SK-N-SH treated with all-trans-retinoic acid at 6 μM for 48 hours (cell line): ENCODE measurements at regions not wholly inside any gene's neighbourhood (a gene's known extent, or its start where the extent isn't known, plus 50 kb on each side); places are given as distances from the start of the nearest gene placed in this dataset.

Experiments
- BACH2 ChIP-seq: fragments of 250-450 bp; sonication (Bioruptor Pico); IDR thresholded peaks from 2 replicates; pipeline ENCODE4 v1.9.0; 2021; ENCODE audit warnings: mild to moderate bottlenecking, borderline replicate concordance
- ESRRG ChIP-seq: fragments of 250-450 bp; sonication (Bioruptor Pico); IDR thresholded peaks from 2 replicates; pipeline ENCODE4 v1.6.1; 2021; ENCODE audit warnings: mild to moderate bottlenecking
- GLIS3 ChIP-seq: fragments of 250-450 bp; sonication (Bioruptor Pico); IDR thresholded peaks from 2 replicates; pipeline ENCODE4 v1.5.0; 2020; ENCODE audit warnings: mild to moderate bottlenecking, moderate library complexity
- OSR1 ChIP-seq: fragments of 250-450 bp; sonication (Bioruptor Pico); IDR thresholded peaks from 2 replicates; pipeline ENCODE4 v1.8.0; 2022; ENCODE audit warnings: moderate library complexity, mild to moderate bottlenecking, inconsistent platforms
- PATZ1 ChIP-seq: fragments of 250-450 bp; sonication (Bioruptor Pico); IDR thresholded peaks from 2 replicates; pipeline ENCODE4 v1.8.0; 2020; ENCODE audit warnings: mild to moderate bottlenecking, moderate library complexity, borderline replicate concordance
- PPARA ChIP-seq: fragments of 250-450 bp; sonication (Bioruptor Pico); IDR thresholded peaks from 2 replicates; pipeline ENCODE4 v1.5.0; 2020; ENCODE audit warnings: mild to moderate bottlenecking, borderline replicate concordance
- RARB ChIP-seq: fragments of 250-450 bp; sonication (Bioruptor Pico); IDR thresholded peaks from 2 replicates; pipeline ENCODE4 v1.8.0; 2021; ENCODE audit warnings: mild to moderate bottlenecking, moderate library complexity
- ZC3H10 ChIP-seq: fragments of 250-450 bp; sonication (Bioruptor Pico); IDR thresholded peaks from 2 replicates; pipeline ENCODE4 v1.5.1; 2021; ENCODE audit warnings: mild to moderate bottlenecking, moderate library complexity
- ZFP3 ChIP-seq: fragments of 250-450 bp; sonication (Bioruptor Pico); IDR thresholded peaks from 2 replicates; pipeline ENCODE4 v1.5.0; 2020; ENCODE audit warnings: mild to moderate bottlenecking, moderate library complexity
- ZFP30 ChIP-seq: fragments of 450-650 bp; formaldehyde crosslinking; IDR thresholded peaks from 2 replicates; pipeline ENCODE4 v1.5.0; 2022; ENCODE audit warnings: mild to moderate bottlenecking, moderate library complexity
- ZNF565 ChIP-seq: fragments of 450-650 bp; formaldehyde crosslinking; conservative IDR thresholded peaks from 2 replicates; pipeline ENCODE4 v1.5.0; 2020; ENCODE audit warnings: low read depth, mild to moderate bottlenecking, moderate library complexity
- TF ChIP-seq, protein P1 (sequence below): fragments of 250-450 bp; sonication (Bioruptor Pico); IDR thresholded peaks from 2 replicates; pipeline ENCODE4 v1.5.1; 2021; ENCODE audit warnings: mild to moderate bottlenecking, moderate library complexity

GRCh38 chr12:45638386-45638785, 91.1 kb upstream of the ARID2 start:
- no peak for TF ChIP-seq ZC3H10 (CRISPR knock-in tag)
- TF ChIP-seq, protein P1, sequence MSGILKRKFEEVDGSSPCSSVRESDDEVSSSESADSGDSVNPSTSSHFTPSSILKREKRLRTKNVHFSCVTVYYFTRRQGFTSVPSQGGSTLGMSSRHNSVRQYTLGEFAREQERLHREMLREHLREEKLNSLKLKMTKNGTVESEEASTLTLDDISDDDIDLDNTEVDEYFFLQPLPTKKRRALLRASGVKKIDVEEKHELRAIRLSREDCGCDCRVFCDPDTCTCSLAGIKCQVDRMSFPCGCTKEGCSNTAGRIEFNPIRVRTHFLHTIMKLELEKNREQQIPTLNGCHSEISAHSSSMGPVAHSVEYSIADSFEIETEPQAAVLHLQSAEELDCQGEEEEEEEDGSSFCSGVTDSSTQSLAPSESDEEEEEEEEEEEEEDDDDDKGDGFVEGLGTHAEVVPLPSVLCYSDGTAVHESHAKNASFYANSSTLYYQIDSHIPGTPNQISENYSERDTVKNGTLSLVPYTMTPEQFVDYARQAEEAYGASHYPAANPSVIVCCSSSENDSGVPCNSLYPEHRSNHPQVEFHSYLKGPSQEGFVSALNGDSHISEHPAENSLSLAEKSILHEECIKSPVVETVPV = no peak
- TF ChIP-seq ZFP3 (CRISPR knock-in tag) = no peak
- no peak for TF ChIP-seq ZFP30 (CRISPR knock-in tag)
- no peak for TF ChIP-seq ESRRG (CRISPR knock-in tag)
- no peak for TF ChIP-seq BACH2
- no peak for TF ChIP-seq OSR1 (CRISPR knock-in tag)
- TF ChIP-seq PPARA = no peak
- no peak for TF ChIP-seq RARB (CRISPR knock-in tag)
- TF ChIP-seq ZNF565 (CRISPR knock-in tag) = no peak
- no peak for TF ChIP-seq GLIS3 (CRISPR knock-in tag)
- TF ChIP-seq PATZ1 (CRISPR knock-in tag) = no peak
